Stimulated activated CD4-positive, alpha-beta T cell treated with anti-CD3 and anti-CD28 coated beads, Interleukin-2, amount 100 ng/mL, for 4 hours (primary cell): ENCODE measurements at regions not wholly inside any gene's neighbourhood (a gene's known extent, or its start where the extent isn't known, plus 50 kb on each side); places are given as distances from the start of the nearest gene placed in this dataset.

Experiments used
- DNase-seq: peaks from one replicate; pipeline ENCODE4 v3.0.0-alpha.2; 2020; ENCODE audit warnings: low read depth

GRCh38 chr20:48300529-48300928, 515.2 kb upstream of the SULF2 start:
- no peak for DNase-seq

GRCh38 chr20:48298851-48299484, 513.7 kb upstream of the SULF2 start:
- DNase-seq: no peak

- no peak for DNase-seq
Observed at GRCh38 chr20:48298433-48298832, 513.2 kb upstream of the SULF2 start.

GRCh38 chr20:48295966-48296421, 510.7 kb upstream of the SULF2 start:
- DNase-seq: no peak

- no peak for DNase-seq
Observed at GRCh38 chr20:48295445-48295903, 510.2 kb upstream of the SULF2 start.

- no peak for DNase-seq
Observed at GRCh38 chr20:48294942-48295341, 509.7 kb upstream of the SULF2 start.

GRCh38 chr20:48294196-48294595, 508.9 kb upstream of the SULF2 start:
- DNase-seq: no peak

- DNase-seq: no peak
Observed at GRCh38 chr20:48293671-48294070, 508.4 kb upstream of the SULF2 start.

GRCh38 chr20:48292806-48293205, 507.5 kb upstream of the SULF2 start:
- DNase-seq: no peak

GRCh38 chr20:48291896-48292295, 506.6 kb upstream of the SULF2 start:
- no peak for DNase-seq

- DNase-seq: no peak
Observed at GRCh38 chr20:48288930-48289507, 503.7 kb upstream of the SULF2 start.

- DNase-seq: no peak
Observed at GRCh38 chr20:48287552-48288170, 502.4 kb upstream of the SULF2 start.

- DNase-seq: no peak
Observed at GRCh38 chr20:48287021-48287494, 501.8 kb upstream of the SULF2 start.

GRCh38 chr20:48286601-48287000, 501.3 kb upstream of the SULF2 start:
- no peak for DNase-seq

- no peak for DNase-seq
Observed at GRCh38 chr20:48285656-48286055, 500.4 kb upstream of the SULF2 start.

GRCh38 chr20:48284837-48285236, 499.6 kb upstream of the SULF2 start:
- DNase-seq: no peak

GRCh38 chr20:48284315-48284714, 499.0 kb upstream of the SULF2 start:
- no peak for DNase-seq

- DNase-seq: no peak
Observed at GRCh38 chr20:48283470-48284110, 498.3 kb upstream of the SULF2 start.

- DNase-seq: no peak
Observed at GRCh38 chr20:48282591-48283228, 497.4 kb upstream of the SULF2 start.

- DNase-seq: no peak
Observed at GRCh38 chr20:48281501-48281900, 496.2 kb upstream of the SULF2 start.

GRCh38 chr20:48278961-48279481, 493.7 kb upstream of the SULF2 start:
- no peak for DNase-seq

GRCh38 chr20:48277266-48277665, 492.0 kb upstream of the SULF2 start:
- DNase-seq: no peak
